ENCODE measurements at regions not wholly inside any gene's neighbourhood (a gene's known extent, or its start where the extent isn't known, plus 50 kb on each side); places are given as distances from the start of the nearest gene placed in this dataset.

- TF ChIP-seq CTCF (IDR thresholded peaks at IDR 0.05): no peak
- TF ChIP-seq POLR2A (IDR thresholded peaks at IDR 0.05): no peak
These were observed 76.9 kb upstream of the TNFSF18 start for GRCh38 chr1:173127369-173128307.

Data from esophagus squamous epithelium (tissue), 4 donors.